Karpas-422 (cell line): ENCODE measurements at regions not wholly inside any gene's neighbourhood (a gene's known extent, or its start where the extent isn't known, plus 50 kb on each side); places are given as distances from the start of the nearest gene placed in this dataset. TPM values are rescaled to one million over a fixed set of nuclear protein-coding genes. Genes with fewer than 3 reads are reported as not detected.

Source experiments
- DNase-seq: peaks from one replicate; pipeline ENCODE4 v3.0.0-alpha.2; 2015
- H2AFZ ChIP-seq: fragments of 200-600 bp; sonication (generic); 2 replicates; pipeline ENCODE4 v1.6.1; 2014; ENCODE audit warnings: antibody characterized with exemption, low read length, mixed read lengths
- H3K27ac ChIP-seq: fragments of 200-600 bp; sonication (generic); 2 replicates; pipeline ENCODE4 v1.5.1; 2014; ENCODE audit warnings: mild to moderate bottlenecking, low read length, moderate library complexity
- H3K27me3 ChIP-seq: fragments of 200-600 bp; sonication (generic); 2 replicates; pipeline ENCODE4 v1.6.1; 2014; ENCODE audit warnings: low read length, mixed read lengths
- H3K36me3 ChIP-seq: fragments of 200-600 bp; sonication (generic); 2 replicates; pipeline ENCODE4 v1.6.1; 2014; ENCODE audit warnings: low read length, mixed read lengths; ENCODE audit not compliant: insufficient read depth
- H3K4me1 ChIP-seq: fragments of 200-600 bp; sonication (generic); 2 replicates; pipeline ENCODE4 v1.6.1; 2014; ENCODE audit warnings: mild to moderate bottlenecking, low read length, mixed read lengths
- H3K4me2 ChIP-seq: fragments of 200-600 bp; sonication (generic); 2 replicates; pipeline ENCODE4 v1.6.1; 2014; ENCODE audit warnings: low read length, low read depth, mild to moderate bottlenecking; ENCODE audit not compliant: poor library complexity, severe bottlenecking
- H3K4me3 ChIP-seq: fragments of 200-600 bp; sonication (generic); 2 replicates; pipeline ENCODE4 v1.5.1; 2014; ENCODE audit warnings: mild to moderate bottlenecking, antibody characterized with exemption, low read length, mixed read lengths
- H3K79me2 ChIP-seq: fragments of 200-600 bp; sonication (generic); 2 replicates; pipeline ENCODE4 v1.6.1; 2014; ENCODE audit warnings: mild to moderate bottlenecking, low read length, mixed read lengths
- H3K9ac ChIP-seq: fragments of 200-600 bp; sonication (generic); 2 replicates; pipeline ENCODE4 v1.6.0; 2014; ENCODE audit warnings: low read length
- H3K9me2 ChIP-seq: fragments of 200-600 bp; sonication (generic), shearing (Covaris generic); replicated peaks from 2 replicates; pipeline ENCODE4 v1.6.0; 2014; ENCODE audit warnings: mild to moderate bottlenecking, low read length, moderate library complexity; ENCODE audit not compliant: insufficient read depth
- H3K9me3 ChIP-seq: fragments of 300-700, 200-600 bp; sonication (generic); 2 replicates; pipeline ENCODE4 v1.6.1; 2014; ENCODE audit warnings: low read length, mixed read lengths
- H4K20me1 ChIP-seq: fragments of 200-600 bp; sonication (generic); 2 replicates; pipeline ENCODE4 v1.6.1; 2014; ENCODE audit warnings: mild to moderate bottlenecking, antibody characterized with exemption, low read length, low read depth; ENCODE audit not compliant: insufficient read depth
- small RNA-seq: library from RNA; depleted of rRNA; stranded (forward); fragments of <200 nt; gene quantifications from one replicate; pipeline ENCODE3, GENCODE V24; 2014

DNA sequence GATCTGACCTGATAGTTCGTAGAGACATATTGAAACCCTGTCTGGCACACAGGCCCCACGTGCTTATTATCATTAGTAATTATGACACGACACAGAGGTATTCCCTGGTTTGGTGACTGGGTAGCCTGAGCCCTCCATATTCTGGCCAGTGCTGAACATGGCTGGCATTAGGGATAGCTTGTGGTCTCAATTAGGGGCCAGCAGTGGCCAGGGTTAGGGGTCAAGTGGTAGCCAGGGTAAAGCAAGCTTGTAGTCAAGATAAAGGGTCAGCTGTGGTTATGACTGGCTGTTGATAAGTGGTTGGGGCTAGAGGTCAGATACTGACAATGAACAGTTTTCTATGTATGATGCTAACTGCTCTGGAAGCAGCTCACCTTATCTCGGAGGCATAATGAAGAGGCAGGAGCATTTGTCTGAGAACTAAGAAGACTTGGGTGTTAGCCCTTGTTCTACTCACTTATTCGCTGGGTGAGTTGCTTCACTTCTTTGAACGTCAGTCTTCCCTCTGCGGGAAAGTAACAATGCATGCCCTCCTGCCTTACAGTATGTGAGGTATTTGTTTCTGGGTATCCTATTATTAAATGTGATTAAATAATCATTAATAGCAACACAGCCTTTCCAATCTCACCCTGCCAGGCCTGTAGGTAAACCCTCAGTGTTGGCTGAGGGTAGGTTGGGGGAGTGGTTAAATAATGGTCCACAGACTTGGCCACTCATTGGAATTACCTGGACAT lies 66.7 kb downstream of the VEGFA start:
- no peak overlapping the region for H3K9ac ChIP-seq

More for the DNA sequence above, 66.7 kb downstream of the VEGFA start:
- Histone ChIP-seq H3K4me2 (no peak overlapping the region), H3K27ac (no peak overlapping the region), H3K36me3 (no peaks in the 10 kb centered on the region), H2AFZ (no peak overlapping the region), H3K27me3 (no peaks in the 10 kb centered on the region), H4K20me1 (no peaks in the 10 kb centered on the region), H3K79me2 (no peaks in the 10 kb centered on the region), H3K9me2 (no peaks in the 10 kb centered on the region), H3K4me1 (no peaks in the 10 kb centered on the region), H3K9me3 (no peaks in the 10 kb centered on the region), H3K4me3 (no peak overlapping the region)
- no peak for DNase-seq

Small RNAs in the stretch of these regions (small RNA-seq; reads per million reads assigned to genes)
- gene AL157371.1 = not detected
